HCT116 (cell line): ENCODE measurements at regions not wholly inside any gene's neighbourhood (a gene's known extent, or its start where the extent isn't known, plus 50 kb on each side); places are given as distances from the start of the nearest gene placed in this dataset.

Experiments
- ATAC-seq: fragments of 200-7000 bp; cut with Tn5 transposase; 2 replicates; pipeline ENCODE4 v1.9.1; 2020; ENCODE audit warnings: mild to moderate bottlenecking, moderate library complexity
- BruUV-seq: library from RNA; stranded (reverse); fragments of 400-500 nt; replicated peaks from 2 replicates; lab custom pipeline; 2021; lab: Mats Ljungman, UMichigan
- CTCF ChIA-PET: fragments of 300-600 bp; sonication (Branson Sonifier 250); formaldehyde crosslinking; loops from one replicate; lab custom pipeline; 2021; ENCODE audit warnings: antibody characterized with exemption; lab: Charles Lee
- POLR2A ChIA-PET: fragments of 300-600, 350-600 bp; sonication (Branson Sonifier 250); formaldehyde crosslinking; loops from one replicate; lab custom pipeline; 2021; ENCODE audit warnings: antibody characterized with exemption; lab: Charles Lee
- RAD21 ChIA-PET, 2 experiments: fragments of 300-600 bp; sonication (Branson Sonifier 250); formaldehyde crosslinking; loops; one replicate each; lab custom pipeline; 2023; ENCODE audit warnings: low total read pairs in 2 of 2; ENCODE audit not compliant: uncharacterized antibody in 2 of 2, unreplicated experiment in 2 of 2, low non-redundant PET in 1 of 2; lab: Charles Lee
- DNase-seq: peaks from one replicate; pipeline ENCODE4 v3.0.0-alpha.2; 2010; ENCODE audit warnings: low read depth, low spot score
- H2AFZ ChIP-seq: fragments of 200-600 bp; shearing (Covaris generic), sonication (generic); 2 replicates; pipeline ENCODE4 v1.6.1; 2017; ENCODE audit warnings: low read depth, mixed run types, mixed read lengths, antibody characterized with exemption, low read length; ENCODE audit not compliant: poor library complexity, severe bottlenecking
- H3K27ac ChIP-seq: 2 replicates; pipeline ENCODE4 v1.5.1; 2012; ENCODE audit warnings: low read depth, low read length
- H3K27me3 ChIP-seq: fragments of 200-600 bp; sonication (generic); 2 replicates; pipeline ENCODE4 v1.6.1; 2016; ENCODE audit warnings: mixed run types, low read length, mixed read lengths; ENCODE audit not compliant: insufficient read depth
- H3K36me3 ChIP-seq, 2 experiments: fragments of 200-500 bp in 1 of 2; fragments of 200-600 bp in 1 of 2; sonication (Bioruptor generic) in 1 of 2; sonication (generic) in 1 of 2; 2 replicates each; pipeline versions ENCODE4 v1.5.1 to v1.6.1; 2014 to 2016; ENCODE audit warnings: low read length in 2 of 2, inconsistent platforms in 1 of 2, mixed read lengths in 1 of 2, mixed run types in 1 of 2; ENCODE audit not compliant: insufficient read depth in 2 of 2, control insufficient read depth in 1 of 2
- H3K4me1 ChIP-seq, 2 experiments: fragments of 200-600 bp in 1 of 2; sonication (generic) in 1 of 2; 2 replicates each; pipeline versions ENCODE4 v1.5.1 to v1.6.1; 2012 to 2017; ENCODE audit warnings: low read length in 2 of 2, inconsistent platforms in 1 of 2, mild to moderate bottlenecking in 1 of 2, mixed read lengths in 1 of 2, mixed run types in 1 of 2, moderate library complexity in 1 of 2; ENCODE audit not compliant: insufficient read depth in 2 of 2, control insufficient read depth in 1 of 2
- H3K4me2 ChIP-seq: fragments of 200-600 bp; sonication (generic); 2 replicates; pipeline ENCODE4 v1.6.1; 2017; ENCODE audit warnings: mixed run types, low read length, mixed read lengths
- H3K4me3 ChIP-seq, 2 experiments: fragments of 200-600 bp in 1 of 2; sonication (generic) in 1 of 2; replicated peaks in 1 of 2; 2 replicates each; pipeline ENCODE4 v1.5.1; 2011 to 2016; ENCODE audit warnings: low read length in 2 of 2, control low read depth in 1 of 2, low read depth in 1 of 2, mild to moderate bottlenecking in 1 of 2, mixed read lengths in 1 of 2, mixed run types in 1 of 2
- H3K79me2 ChIP-seq: fragments of 200-600 bp; sonication (generic); 2 replicates; pipeline ENCODE4 v1.6.1; 2017; ENCODE audit warnings: mild to moderate bottlenecking, mixed run types, low read length, moderate library complexity, mixed read lengths; ENCODE audit not compliant: insufficient read depth
- H3K9ac ChIP-seq: fragments of 200-600 bp; sonication (generic); 2 replicates; pipeline ENCODE4 v1.6.1; 2016; ENCODE audit warnings: low read length, mixed read lengths
- H3K9me2 ChIP-seq: fragments of 200-600 bp; sonication (generic), shearing (Covaris generic); 2 replicates; pipeline ENCODE4 v1.6.1; 2017; ENCODE audit warnings: mixed run types, mild to moderate bottlenecking, moderate library complexity; ENCODE audit not compliant: insufficient read depth
- H3K9me3 ChIP-seq, 2 experiments: fragments of 200-500 bp in 1 of 2; fragments of 200-600 bp in 1 of 2; sonication (Bioruptor generic) in 1 of 2; sonication (generic) in 1 of 2; 2 replicates each; pipeline ENCODE4 v1.6.1; 2014 to 2017; ENCODE audit warnings: low read length in 2 of 2, mixed read lengths in 2 of 2, inconsistent platforms in 1 of 2, low read depth in 1 of 2, mild to moderate bottlenecking in 1 of 2, mixed run types in 1 of 2, moderate library complexity in 1 of 2; ENCODE audit not compliant: control insufficient read depth in 1 of 2, insufficient read depth in 1 of 2
- H4K20me1 ChIP-seq: fragments of 200-600 bp; sonication (generic), shearing (Covaris generic); 2 replicates; pipeline ENCODE4 v1.6.1; 2017; ENCODE audit warnings: mixed run types, mild to moderate bottlenecking, moderate library complexity; ENCODE audit not compliant: insufficient read depth
- CBX3 ChIP-seq: IDR thresholded peaks from 2 replicates; pipeline ENCODE4 v1.6.1; 2012; ENCODE audit warnings: low read depth
- CEBPB ChIP-seq: IDR thresholded peaks from 2 replicates; pipeline ENCODE4 v1.6.1; 2012; ENCODE audit warnings: low read depth
- EGR1 ChIP-seq: IDR thresholded peaks from 2 replicates; pipeline ENCODE4 v1.6.1; 2012; ENCODE audit warnings: low read depth
- ELF1 ChIP-seq: IDR thresholded peaks from 2 replicates; pipeline ENCODE4 v1.6.1; 2012; ENCODE audit warnings: low read depth, borderline replicate concordance
- EZH2 ChIP-seq: fragments of 200-600 bp; sonication (generic); IDR thresholded peaks from 2 replicates; pipeline ENCODE4 v1.6.1; 2017; ENCODE audit warnings: antibody characterized with exemption, mixed run types
- EZH2phosphoT487 ChIP-seq: fragments of 200-600 bp; IDR thresholded peaks from 2 replicates; pipeline ENCODE4 v1.6.1; 2018; ENCODE audit warnings: antibody characterized with exemption, borderline replicate concordance
- FOSL1 ChIP-seq: IDR thresholded peaks from 2 replicates; pipeline ENCODE4 v1.6.1; 2012; ENCODE audit warnings: low read depth
- POLR2A ChIP-seq: IDR thresholded peaks from 2 replicates; pipeline ENCODE4 v1.7.0; 2011; ENCODE audit warnings: borderline replicate concordance; ENCODE audit not compliant: insufficient read depth, insufficient read length; ENCODE audit errors: extremely low read depth
- RAD21 ChIP-seq: IDR thresholded peaks from 2 replicates; pipeline ENCODE4 v1.6.1; 2012; ENCODE audit warnings: low read depth, mild to moderate bottlenecking
- SP1 ChIP-seq: IDR thresholded peaks from 2 replicates; pipeline ENCODE4 v1.6.1; 2012; ENCODE audit warnings: low read depth
- SRF ChIP-seq: IDR thresholded peaks from 2 replicates; pipeline ENCODE4 v1.6.1; 2012; ENCODE audit warnings: low read depth
- YY1 ChIP-seq: IDR thresholded peaks from 2 replicates; pipeline ENCODE4 v1.6.1; 2011; ENCODE audit warnings: low read length, low read depth, moderate library complexity, mild to moderate bottlenecking; ENCODE audit not compliant: insufficient replicate concordance; ENCODE audit errors: extremely low read depth
- ZFX ChIP-seq: fragments of 450-650 bp; IDR thresholded peaks from 2 replicates; pipeline ENCODE4 v1.6.1; 2017
- intact Hi-C: fragments of 100-400 bp; cut with micrococcal nuclease; formaldehyde crosslinking; loops from 2 replicates; pipeline ENCODE4 v1.10.0; 2022
- TF ChIP-seq, protein P1 (sequence below): IDR thresholded peaks from 2 replicates; pipeline ENCODE4 v1.6.1; 2012
- TF ChIP-seq, protein P2 (sequence below): IDR thresholded peaks from 2 replicates; pipeline ENCODE4 v1.6.1; 2012
- TF ChIP-seq, protein P3 (sequence below): IDR thresholded peaks from 2 replicates; pipeline ENCODE4 v1.6.1; 2012; ENCODE audit warnings: low read depth
- TF ChIP-seq, protein P4 (sequence below), 3 experiments: fragments of 200-600 bp in 1 of 3; sonication (generic) in 1 of 3; IDR thresholded peaks in 2 of 3; conservative IDR thresholded peaks in 1 of 3; 2 replicates each; pipeline ENCODE4 v1.5.1; 2012 to 2017; ENCODE audit warnings: low read depth in 2 of 3, low read length in 2 of 3, antibody characterized with exemption in 1 of 3, borderline replicate concordance in 1 of 3, control low read depth in 1 of 3, mild to moderate bottlenecking in 1 of 3, mixed read lengths in 1 of 3, mixed run types in 1 of 3, moderate library complexity in 1 of 3; ENCODE audit not compliant: insufficient read depth in 1 of 3

DNA sequence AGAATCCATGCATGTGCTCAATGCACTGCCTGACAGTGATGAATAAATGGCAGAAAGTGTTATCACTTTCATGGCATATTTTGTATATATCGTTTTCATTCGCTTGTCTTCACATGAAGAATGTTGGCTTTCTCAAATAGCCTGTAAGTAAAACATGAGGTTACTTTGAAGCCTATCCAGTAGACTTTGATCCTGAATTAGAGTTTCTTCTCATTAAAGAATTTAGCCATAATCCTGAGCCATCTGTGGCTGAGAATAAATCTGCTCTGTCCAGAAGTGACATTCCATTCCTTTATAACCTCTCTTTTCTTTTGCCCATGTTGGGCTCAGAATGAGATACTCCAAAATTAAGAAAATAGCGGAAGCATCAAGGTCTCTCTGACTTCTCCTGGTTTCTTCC is 1071.7 kb upstream of the TENM4 start:
- no peaks in the 10 kb centered on the region for H4K20me1 ChIP-seq
- H3K9me2 ChIP-seq: no peaks in the 10 kb centered on the region
- no peaks in the 10 kb centered on the region for H3K36me3 ChIP-seq
- ChIA-PET CTCF (no interaction called here), POLR2A (no interaction called here), RAD21 (no interaction called here)
- no peak overlapping the region for H3K4me2 ChIP-seq
- DNase-seq: no peak
- peaks cover 6 to 9% of the 10 kb centered on the region in 2 experiments; a peak in 2 of 4 replicates for H3K9me3 ChIP-seq
- no peak overlapping the region for H2AFZ ChIP-seq
- no peak for ATAC-seq
- no peak overlapping the region for H3K9ac ChIP-seq
- no peak overlapping the region for H3K4me3 ChIP-seq
- TF ChIP-seq CBX3 (no peak), ZFX (no peak), ELF1 (no peak), SP1 (no peak), RAD21 (no peak), FOSL1 (no peak), YY1 (no peak), EZH2 (no peak)
- no peaks in the 10 kb centered on the region for H3K79me2 ChIP-seq
- no TSS peak for BruUV-seq
- intact Hi-C loops: no loop called here
- no peaks in the 10 kb centered on the region for H3K27me3 ChIP-seq
- H3K27ac ChIP-seq: no peak overlapping the region
- H3K4me1 ChIP-seq: no peaks in the 10 kb centered on the region

DNA sequence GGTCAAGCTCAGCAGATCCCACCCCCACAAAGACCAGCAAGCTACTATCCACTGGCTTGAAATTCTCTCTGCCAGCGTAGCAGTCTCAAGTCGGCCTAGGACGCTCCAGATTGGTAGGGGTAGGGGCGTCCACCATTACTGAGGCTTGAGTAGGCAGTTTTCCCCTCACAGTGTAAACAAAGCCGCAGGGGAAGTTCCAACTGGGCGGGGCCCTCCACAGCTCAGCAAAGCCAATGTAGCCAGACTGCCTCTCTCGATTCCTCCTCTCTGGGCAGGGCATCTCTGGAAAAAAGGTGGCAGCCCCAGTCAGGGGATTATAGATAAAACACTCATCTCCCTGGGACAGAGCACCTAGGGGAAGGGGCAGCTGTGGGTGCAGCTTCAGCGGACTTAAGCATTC is 1064.9 kb upstream of the TENM4 start:
- H3K27me3 ChIP-seq: no peaks in the 10 kb centered on the region
- no peak for DNase-seq
- CTCF ChIA-PET: no interaction called here
- POLR2A ChIA-PET: no interaction called here
- BruUV-seq: no TSS peak
- no peak overlapping the region for H3K27ac ChIP-seq
- no peaks in the 10 kb centered on the region for H3K36me3 ChIP-seq
- RAD21 ChIA-PET: no interaction called here
- H4K20me1 ChIP-seq: no peaks in the 10 kb centered on the region
- H3K9me2 ChIP-seq: no peaks in the 10 kb centered on the region
- peaks cover 0 to 19% of the 10 kb centered on the region in 2 experiments; a peak in 2 of 4 replicates for H3K9me3 ChIP-seq
- no peak overlapping the region for H3K4me2 ChIP-seq
- no peak for ATAC-seq
- H3K79me2 ChIP-seq: no peaks in the 10 kb centered on the region
- no peaks in the 10 kb centered on the region for H3K4me1 ChIP-seq
- no peak overlapping the region for H3K4me3 ChIP-seq
- H2AFZ ChIP-seq: no peak overlapping the region
- H3K9ac ChIP-seq: no peak overlapping the region
- intact Hi-C loops: no loop called here
- TF ChIP-seq, protein P1, sequence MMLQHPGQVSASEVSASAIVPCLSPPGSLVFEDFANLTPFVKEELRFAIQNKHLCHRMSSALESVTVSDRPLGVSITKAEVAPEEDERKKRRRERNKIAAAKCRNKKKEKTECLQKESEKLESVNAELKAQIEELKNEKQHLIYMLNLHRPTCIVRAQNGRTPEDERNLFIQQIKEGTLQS: no peak
- TF ChIP-seq FOSL1 (no peak), CEBPB (no peak), SP1 (no peak), EGR1 (no peak), YY1 (no peak), SRF (no peak), EZH2phosphoT487 (no peak), POLR2A (no peak), CBX3 (no peak), RAD21 (no peak)
- TF ChIP-seq, protein P2, sequence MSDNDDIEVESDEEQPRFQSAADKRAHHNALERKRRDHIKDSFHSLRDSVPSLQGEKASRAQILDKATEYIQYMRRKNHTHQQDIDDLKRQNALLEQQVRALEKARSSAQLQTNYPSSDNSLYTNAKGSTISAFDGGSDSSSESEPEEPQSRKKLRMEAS: no peak
- TF ChIP-seq, protein P3, sequence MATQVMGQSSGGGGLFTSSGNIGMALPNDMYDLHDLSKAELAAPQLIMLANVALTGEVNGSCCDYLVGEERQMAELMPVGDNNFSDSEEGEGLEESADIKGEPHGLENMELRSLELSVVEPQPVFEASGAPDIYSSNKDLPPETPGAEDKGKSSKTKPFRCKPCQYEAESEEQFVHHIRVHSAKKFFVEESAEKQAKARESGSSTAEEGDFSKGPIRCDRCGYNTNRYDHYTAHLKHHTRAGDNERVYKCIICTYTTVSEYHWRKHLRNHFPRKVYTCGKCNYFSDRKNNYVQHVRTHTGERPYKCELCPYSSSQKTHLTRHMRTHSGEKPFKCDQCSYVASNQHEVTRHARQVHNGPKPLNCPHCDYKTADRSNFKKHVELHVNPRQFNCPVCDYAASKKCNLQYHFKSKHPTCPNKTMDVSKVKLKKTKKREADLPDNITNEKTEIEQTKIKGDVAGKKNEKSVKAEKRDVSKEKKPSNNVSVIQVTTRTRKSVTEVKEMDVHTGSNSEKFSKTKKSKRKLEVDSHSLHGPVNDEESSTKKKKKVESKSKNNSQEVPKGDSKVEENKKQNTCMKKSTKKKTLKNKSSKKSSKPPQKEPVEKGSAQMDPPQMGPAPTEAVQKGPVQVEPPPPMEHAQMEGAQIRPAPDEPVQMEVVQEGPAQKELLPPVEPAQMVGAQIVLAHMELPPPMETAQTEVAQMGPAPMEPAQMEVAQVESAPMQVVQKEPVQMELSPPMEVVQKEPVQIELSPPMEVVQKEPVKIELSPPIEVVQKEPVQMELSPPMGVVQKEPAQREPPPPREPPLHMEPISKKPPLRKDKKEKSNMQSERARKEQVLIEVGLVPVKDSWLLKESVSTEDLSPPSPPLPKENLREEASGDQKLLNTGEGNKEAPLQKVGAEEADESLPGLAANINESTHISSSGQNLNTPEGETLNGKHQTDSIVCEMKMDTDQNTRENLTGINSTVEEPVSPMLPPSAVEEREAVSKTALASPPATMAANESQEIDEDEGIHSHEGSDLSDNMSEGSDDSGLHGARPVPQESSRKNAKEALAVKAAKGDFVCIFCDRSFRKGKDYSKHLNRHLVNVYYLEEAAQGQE: no peak
- TF ChIP-seq, protein P4, sequence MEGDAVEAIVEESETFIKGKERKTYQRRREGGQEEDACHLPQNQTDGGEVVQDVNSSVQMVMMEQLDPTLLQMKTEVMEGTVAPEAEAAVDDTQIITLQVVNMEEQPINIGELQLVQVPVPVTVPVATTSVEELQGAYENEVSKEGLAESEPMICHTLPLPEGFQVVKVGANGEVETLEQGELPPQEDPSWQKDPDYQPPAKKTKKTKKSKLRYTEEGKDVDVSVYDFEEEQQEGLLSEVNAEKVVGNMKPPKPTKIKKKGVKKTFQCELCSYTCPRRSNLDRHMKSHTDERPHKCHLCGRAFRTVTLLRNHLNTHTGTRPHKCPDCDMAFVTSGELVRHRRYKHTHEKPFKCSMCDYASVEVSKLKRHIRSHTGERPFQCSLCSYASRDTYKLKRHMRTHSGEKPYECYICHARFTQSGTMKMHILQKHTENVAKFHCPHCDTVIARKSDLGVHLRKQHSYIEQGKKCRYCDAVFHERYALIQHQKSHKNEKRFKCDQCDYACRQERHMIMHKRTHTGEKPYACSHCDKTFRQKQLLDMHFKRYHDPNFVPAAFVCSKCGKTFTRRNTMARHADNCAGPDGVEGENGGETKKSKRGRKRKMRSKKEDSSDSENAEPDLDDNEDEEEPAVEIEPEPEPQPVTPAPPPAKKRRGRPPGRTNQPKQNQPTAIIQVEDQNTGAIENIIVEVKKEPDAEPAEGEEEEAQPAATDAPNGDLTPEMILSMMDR (IDR thresholded peaks at IDR 0.05 in 2 of 3, conservative IDR thresholded peaks at IDR 0.05 in 1 of 3; ENCODE audit: borderline replicate concordance in 1 of 3, insufficient read depth in 1 of 3, low read depth in 2 of 3, low read length in 2 of 3): no peak
